OCI-LY3 (cell line): ENCODE measurements at regions not wholly inside any gene's neighbourhood (a gene's known extent, or its start where the extent isn't known, plus 50 kb on each side); places are given as distances from the start of the nearest gene placed in this dataset.

Experiments
- CTCF ChIP-seq: fragments of 200-600, 300-600 bp; sonication (generic); IDR thresholded peaks from 2 replicates; pipeline ENCODE4 v1.5.1; 2014; ENCODE audit warnings: antibody characterized with exemption, low read length, low read depth
- EZH2phosphoT487 ChIP-seq: fragments of 200-600 bp; shearing (Covaris generic); IDR thresholded peaks from 2 replicates; pipeline ENCODE4 v1.6.1; 2018; ENCODE audit warnings: antibody characterized with exemption, mixed run types, low read depth

DNA sequence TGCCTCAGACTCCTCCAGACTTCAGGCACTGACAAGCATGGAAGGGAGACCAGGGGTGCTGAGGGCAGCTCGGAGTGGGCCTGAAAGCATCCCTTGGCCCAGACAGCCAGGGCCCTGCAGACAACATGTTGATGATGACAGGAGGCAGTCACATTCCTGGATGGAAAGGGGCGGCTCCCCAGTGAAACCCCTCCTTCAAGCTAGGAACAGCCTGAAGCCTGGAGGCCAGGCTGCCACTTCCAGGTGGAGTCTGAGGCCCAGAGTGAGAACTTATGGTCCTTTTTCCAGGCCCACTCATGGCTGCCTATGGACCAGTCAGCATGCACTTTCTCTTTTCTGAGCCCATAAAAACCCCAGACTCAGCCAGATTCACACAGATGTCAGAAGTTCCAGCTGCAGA, 104.2 kb upstream of the HCN1 start:
- TF ChIP-seq CTCF = no peak
- no peak for TF ChIP-seq EZH2phosphoT487
